H9 (cell line): ENCODE measurements at regions not wholly inside any gene's neighbourhood (a gene's known extent, or its start where the extent isn't known, plus 50 kb on each side); places are given as distances from the start of the nearest gene placed in this dataset.

Source experiments
- DNase-seq: peaks from one replicate; pipeline ENCODE4 v3.0.0-alpha.2; 2017
- H2AFZ ChIP-seq: one replicate; pipeline ENCODE4 v1.6.1; 2013; ENCODE audit warnings: mild to moderate bottlenecking, low read length, control low read depth, moderate library complexity
- H2AK5ac ChIP-seq: 2 replicates; pipeline ENCODE4 v1.6.1; 2013; ENCODE audit warnings: low read length, control low read depth, mixed read lengths; ENCODE audit not compliant: insufficient read length
- H2BK120ac ChIP-seq: one replicate; pipeline ENCODE4 v1.6.1; 2013; ENCODE audit warnings: low read depth, mild to moderate bottlenecking, low read length, control low read depth, inconsistent platforms; ENCODE audit not compliant: poor library complexity, severe bottlenecking
- H2BK12ac ChIP-seq: 2 replicates; pipeline ENCODE4 v1.6.1; 2013; ENCODE audit warnings: low read length, control low read depth, mixed read lengths, low read depth; ENCODE audit not compliant: insufficient read length
- H2BK15ac ChIP-seq: 2 replicates; pipeline ENCODE4 v1.6.1; 2013; ENCODE audit warnings: low read depth, low read length, control low read depth
- H2BK20ac ChIP-seq: one replicate; pipeline ENCODE4 v1.6.1; 2013; ENCODE audit warnings: low read depth, mild to moderate bottlenecking, low read length, control low read depth, inconsistent platforms; ENCODE audit not compliant: poor library complexity, severe bottlenecking
- H2BK5ac ChIP-seq: 2 replicates; pipeline ENCODE4 v1.6.1; 2013; ENCODE audit warnings: low read length, control low read depth, mixed read lengths; ENCODE audit not compliant: insufficient read length
- H3K14ac ChIP-seq: 2 replicates; pipeline ENCODE4 v1.6.1; 2013; ENCODE audit warnings: low read length, control low read depth; ENCODE audit not compliant: insufficient read depth
- H3K18ac ChIP-seq: 2 replicates; pipeline ENCODE4 v1.6.1; 2013; ENCODE audit warnings: low read depth, mild to moderate bottlenecking, mixed read lengths, low read length, control low read depth; ENCODE audit not compliant: insufficient read length
- H3K23ac ChIP-seq: 2 replicates; pipeline ENCODE4 v1.6.1; 2013; ENCODE audit warnings: low read length, control low read depth, mixed read lengths, low read depth; ENCODE audit not compliant: insufficient read length
- H3K23me2 ChIP-seq: 2 replicates; pipeline ENCODE4 v1.6.1; 2013; ENCODE audit warnings: low read depth, mild to moderate bottlenecking, mixed read lengths, low read length, control low read depth; ENCODE audit not compliant: insufficient read length, poor library complexity, severe bottlenecking
- H3K27ac ChIP-seq: 2 replicates; pipeline ENCODE4 v1.5.1; 2013; ENCODE audit warnings: low read length, control low read depth, mixed read lengths, low read depth; ENCODE audit not compliant: insufficient read length
- H3K27me3 ChIP-seq: 2 replicates; pipeline ENCODE4 v1.6.1; 2013; ENCODE audit warnings: low read length, control low read depth, inconsistent platforms; ENCODE audit not compliant: insufficient read depth
- H3K4ac ChIP-seq: 2 replicates; pipeline ENCODE4 v1.6.1; 2013; ENCODE audit warnings: low read depth, mild to moderate bottlenecking, control low read depth, inconsistent platforms, low read length, moderate library complexity
- H3K4me1 ChIP-seq: 2 replicates; pipeline ENCODE4 v1.6.1; 2013; ENCODE audit warnings: low read length, control low read depth, inconsistent platforms; ENCODE audit not compliant: insufficient read depth
- H3K4me2 ChIP-seq: 2 replicates; pipeline ENCODE4 v1.6.1; 2013; ENCODE audit warnings: low read length, control low read depth, mixed read lengths; ENCODE audit not compliant: insufficient read length, insufficient read depth
- H3K56ac ChIP-seq: 2 replicates; pipeline ENCODE4 v1.6.1; 2013; ENCODE audit warnings: low read depth, mild to moderate bottlenecking, mixed read lengths, low read length, control low read depth; ENCODE audit not compliant: insufficient read length
- H3K79me1 ChIP-seq: 2 replicates; pipeline ENCODE4 v1.6.1; 2013; ENCODE audit warnings: low read depth, mild to moderate bottlenecking, moderate library complexity, low read length, control low read depth, inconsistent platforms; ENCODE audit not compliant: insufficient read depth, poor library complexity, severe bottlenecking
- H3K79me2 ChIP-seq: 2 replicates; pipeline ENCODE4 v1.6.1; 2013; ENCODE audit warnings: low read length, control low read depth, inconsistent platforms; ENCODE audit not compliant: insufficient read depth
- H3K9ac ChIP-seq: 2 replicates; pipeline ENCODE4 v1.6.1; 2013; ENCODE audit warnings: low read length, control low read depth, mixed read lengths; ENCODE audit not compliant: insufficient read length; ENCODE audit errors: extremely low read depth
- H3K9me3 ChIP-seq: one replicate; pipeline ENCODE4 v1.6.1; 2013; ENCODE audit warnings: low read depth, low read length, inconsistent platforms; ENCODE audit not compliant: control insufficient read depth
- H3T11ph ChIP-seq: one replicate; pipeline ENCODE4 v1.6.1; 2013; ENCODE audit warnings: mild to moderate bottlenecking, low read length, control low read depth, inconsistent platforms
- H4K20me1 ChIP-seq: one replicate; pipeline ENCODE4 v1.6.1; 2013; ENCODE audit not compliant: control insufficient read depth, insufficient read length, insufficient read depth
- H4K5ac ChIP-seq: 2 replicates; pipeline ENCODE4 v1.6.1; 2013; ENCODE audit warnings: low read depth, mild to moderate bottlenecking, mixed read lengths, low read length, control low read depth; ENCODE audit not compliant: insufficient read length
- H4K8ac ChIP-seq: replicated peaks from 2 replicates; pipeline ENCODE4 v1.6.1; 2013; ENCODE audit warnings: low read length, control low read depth, mixed read lengths, low read depth; ENCODE audit not compliant: insufficient read length
- H4K91ac ChIP-seq: 2 replicates; pipeline ENCODE4 v1.6.1; 2013; ENCODE audit warnings: low read depth, mild to moderate bottlenecking, moderate library complexity, mixed read lengths, low read length, control low read depth; ENCODE audit not compliant: insufficient read length
- H3K27ac Mint-ChIP-seq, 3 experiments: 2 replicates in 2 of 3; 3 replicates in 1 of 3; pipeline ENCODE4 v1.8.0; 2020 to 2021; ENCODE audit warnings: mixed read lengths in 3 of 3, mild to moderate bottlenecking in 1 of 3, moderate library complexity in 1 of 3
- H3K27me3 Mint-ChIP-seq: 2 replicates; pipeline ENCODE4 v1.8.0; 2021; ENCODE audit warnings: low read depth, mild to moderate bottlenecking, moderate library complexity, mixed read lengths
- H3K36me3 Mint-ChIP-seq, 3 experiments: 2 replicates in 2 of 3; 3 replicates in 1 of 3; pipeline ENCODE4 v1.8.0; 2020 to 2021; ENCODE audit warnings: low read depth in 3 of 3, mixed read lengths in 3 of 3; ENCODE audit not compliant: insufficient read depth in 1 of 3
- H3K4me1 Mint-ChIP-seq, 2 experiments: 2 replicates each; pipeline ENCODE4 v1.8.0; 2020; ENCODE audit warnings: mixed read lengths in 2 of 2
- H3K4me3 Mint-ChIP-seq, 2 experiments: 2 replicates in 1 of 2; 3 replicates in 1 of 2; pipeline ENCODE4 v1.8.0; 2020 to 2021; ENCODE audit warnings: mild to moderate bottlenecking in 2 of 2, mixed read lengths in 2 of 2, moderate library complexity in 1 of 2
- H3K9me3 Mint-ChIP-seq, 2 experiments: 2 replicates in 1 of 2; 3 replicates in 1 of 2; pipeline ENCODE4 v1.8.0; 2020; ENCODE audit warnings: mild to moderate bottlenecking in 2 of 2, mixed read lengths in 2 of 2, moderate library complexity in 1 of 2
- WGBS: extraction: QIAGEN DNeasy Blood & Tissue Kit; methylation state at CpG from one replicate; pipeline ENCODE4 v1.1.7; 2013; ENCODE audit warnings: missing lambda C conversion rate, low lambda C conversion rate, mixed read lengths; ENCODE audit not compliant: insufficient read length; ENCODE audit errors: extremely low coverage; 5-methylcytosine and 5-hydroxymethylcytosine counted together
- TF ChIP-seq, protein P1 (sequence below): fragments of 200-600 bp; sonication (generic); conservative IDR thresholded peaks from 3 replicates; pipeline ENCODE4 v1.8.0; 2021; ENCODE audit warnings: antibody characterized with exemption, mild to moderate bottlenecking

DNA sequence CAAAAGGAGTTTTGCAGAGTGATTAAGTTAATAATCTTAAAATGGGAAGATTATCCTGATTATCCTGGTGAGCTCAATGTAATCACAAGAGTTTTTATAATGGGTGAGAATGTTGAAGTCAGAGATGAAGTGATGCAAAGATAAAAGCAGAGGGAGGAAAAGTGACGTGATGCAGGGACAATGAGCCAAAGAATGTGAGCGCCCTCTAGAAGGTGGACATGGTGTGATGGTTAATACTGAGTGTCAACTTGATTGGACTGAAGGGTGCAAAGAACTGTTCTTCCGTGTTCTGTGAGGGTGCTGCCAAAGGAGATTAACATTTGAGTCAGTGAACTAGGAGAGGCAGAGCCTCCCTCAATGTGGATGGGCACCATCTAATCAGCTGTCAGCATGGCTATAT, 569.6 kb upstream of the AGTR1 start:
- H3K4me1 ChIP-seq: no peaks in the 10 kb centered on the region
- H3K9ac ChIP-seq: no peak overlapping the region
- H4K91ac ChIP-seq: no peak overlapping the region
- H2BK15ac ChIP-seq: no peak overlapping the region
- H3K27ac Mint-ChIP-seq: no peak overlapping the region
- no peaks in the 10 kb centered on the region for H3K9me3 ChIP-seq
- H3K18ac ChIP-seq: no peak overlapping the region
- H3K56ac ChIP-seq: no peak overlapping the region
- no peak overlapping the region for H3K4ac ChIP-seq
- H3K23me2 ChIP-seq: no peaks in the 10 kb centered on the region
- no peak overlapping the region for H2BK5ac ChIP-seq
- H3K4me3 Mint-ChIP-seq: no peak overlapping the region
- H3K4me2 ChIP-seq: no peak overlapping the region
- H3K14ac ChIP-seq: no peak overlapping the region
- no peaks in the 10 kb centered on the region for H3K4me1 Mint-ChIP-seq
- H2AK5ac ChIP-seq: no peak overlapping the region
- H3K23ac ChIP-seq: no peak overlapping the region
- peak; percentile 29 for DNase-seq
- TF ChIP-seq, protein P1, sequence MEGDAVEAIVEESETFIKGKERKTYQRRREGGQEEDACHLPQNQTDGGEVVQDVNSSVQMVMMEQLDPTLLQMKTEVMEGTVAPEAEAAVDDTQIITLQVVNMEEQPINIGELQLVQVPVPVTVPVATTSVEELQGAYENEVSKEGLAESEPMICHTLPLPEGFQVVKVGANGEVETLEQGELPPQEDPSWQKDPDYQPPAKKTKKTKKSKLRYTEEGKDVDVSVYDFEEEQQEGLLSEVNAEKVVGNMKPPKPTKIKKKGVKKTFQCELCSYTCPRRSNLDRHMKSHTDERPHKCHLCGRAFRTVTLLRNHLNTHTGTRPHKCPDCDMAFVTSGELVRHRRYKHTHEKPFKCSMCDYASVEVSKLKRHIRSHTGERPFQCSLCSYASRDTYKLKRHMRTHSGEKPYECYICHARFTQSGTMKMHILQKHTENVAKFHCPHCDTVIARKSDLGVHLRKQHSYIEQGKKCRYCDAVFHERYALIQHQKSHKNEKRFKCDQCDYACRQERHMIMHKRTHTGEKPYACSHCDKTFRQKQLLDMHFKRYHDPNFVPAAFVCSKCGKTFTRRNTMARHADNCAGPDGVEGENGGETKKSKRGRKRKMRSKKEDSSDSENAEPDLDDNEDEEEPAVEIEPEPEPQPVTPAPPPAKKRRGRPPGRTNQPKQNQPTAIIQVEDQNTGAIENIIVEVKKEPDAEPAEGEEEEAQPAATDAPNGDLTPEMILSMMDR: peak; percentile 54
- H2BK20ac ChIP-seq: no peak overlapping the region
- no peak overlapping the region for H2AFZ ChIP-seq
- H2BK120ac ChIP-seq: no peak overlapping the region
- no peaks in the 10 kb centered on the region for H4K20me1 ChIP-seq
- H4K8ac ChIP-seq: no peak overlapping the region
- peaks cover 3 to 4% of the 10 kb centered on the region in 2 experiments; a peak in 1 of 5 replicates for H3K9me3 Mint-ChIP-seq
- no peak overlapping the region for H3K27ac ChIP-seq
- WGBS: no CpG with 5 or more reads among the region's 3 CpGs
- H3T11ph ChIP-seq: no peak overlapping the region
- H3K27me3 ChIP-seq: no peaks in the 10 kb centered on the region
- no peak overlapping the region for H2BK12ac ChIP-seq
- H3K79me1 ChIP-seq: no peaks in the 10 kb centered on the region
- no peak overlapping the region for H4K5ac ChIP-seq
- H3K36me3 Mint-ChIP-seq: peaks cover 0 to 3% (median 1%) of the 10 kb centered on the region in 3 experiments; a peak in 5 of 7 replicates
- no peaks in the 10 kb centered on the region for H3K79me2 ChIP-seq
- no peaks in the 10 kb centered on the region for H3K27me3 Mint-ChIP-seq
